ENCODE measurements at regions not wholly inside any gene's neighbourhood (a gene's known extent, or its start where the extent isn't known, plus 50 kb on each side); places are given as distances from the start of the nearest gene placed in this dataset.

- H3K36me3 ChIP-seq (ENCODE audit: control insufficient read depth, insufficient read depth, low read length): no peaks in the 10 kb centered on the region
- no peaks in the 10 kb centered on the region for H3K27me3 ChIP-seq (ENCODE audit: control insufficient read depth, insufficient read depth, low read length)
- H3K27ac ChIP-seq (ENCODE audit: low read length): no peak overlapping the region
- H3K9me3 ChIP-seq (replicated peaks; ENCODE audit: control insufficient read depth, low read depth, low read length): no peaks in the 10 kb centered on the region
- no peak overlapping the region for H3K4me3 ChIP-seq (ENCODE audit: low read length)
- WGBS (ENCODE audit: insufficient coverage): 73% methylated on average over 12 of the region's 15 CpGs
- DNase-seq: no peak
- no peaks in the 10 kb centered on the region for H3K4me1 ChIP-seq (ENCODE audit: control insufficient read depth, insufficient read depth, low read length)
Measured at GRCh38 chr2:172215172-172215935, 112.7 kb upstream of the DLX2 start.

GRCh38 chr2:172215936-172216335, 113.2 kb upstream of the DLX2 start:
- Histone ChIP-seq H3K27me3 (ENCODE audit: control insufficient read depth, insufficient read depth, low read length) (no peaks in the 10 kb centered on the region), H3K36me3 (ENCODE audit: control insufficient read depth, insufficient read depth, low read length) (no peaks in the 10 kb centered on the region), H3K27ac (ENCODE audit: low read length) (no peak overlapping the region), H3K9me3 (replicated peaks; ENCODE audit: control insufficient read depth, low read depth, low read length) (no peaks in the 10 kb centered on the region), H3K4me1 (ENCODE audit: control insufficient read depth, insufficient read depth, low read length) (no peaks in the 10 kb centered on the region), H3K4me3 (ENCODE audit: low read length) (no peak overlapping the region)
- DNase-seq: no peak
- WGBS (ENCODE audit: insufficient coverage): no CpG with 5 or more reads among the region's 2 CpGs

GRCh38 chr2:172216477-172216876, 113.8 kb upstream of the DLX2 start:
- DNase-seq: no peak
- no peak overlapping the region for H3K4me3 ChIP-seq (ENCODE audit: low read length)
- WGBS (ENCODE audit: insufficient coverage): 40% methylated on average over 6 of the region's 6 CpGs

GRCh38 chr2:172219201-172219600, 116.5 kb upstream of the DLX2 start:
- no peaks in the 10 kb centered on the region for H3K36me3 ChIP-seq (ENCODE audit: control insufficient read depth, insufficient read depth, low read length)
- no peaks in the 10 kb centered on the region for H3K4me1 ChIP-seq (ENCODE audit: control insufficient read depth, insufficient read depth, low read length)
- H3K27me3 ChIP-seq (ENCODE audit: control insufficient read depth, insufficient read depth, low read length): peaks cover 2% of the 10 kb centered on the region
- no peak overlapping the region for H3K4me3 ChIP-seq (ENCODE audit: low read length)
- WGBS (ENCODE audit: insufficient coverage): no CpG with 5 or more reads among the region's 2 CpGs
- H3K9me3 ChIP-seq (replicated peaks; ENCODE audit: control insufficient read depth, low read depth, low read length): no peaks in the 10 kb centered on the region
- no peak overlapping the region for H3K27ac ChIP-seq (ENCODE audit: low read length)
- no peak for DNase-seq

More at GRCh38 chr2:172216477-172216876, 113.8 kb upstream of the DLX2 start:
- Histone ChIP-seq H3K36me3 (ENCODE audit: control insufficient read depth, insufficient read depth, low read length) (no peaks in the 10 kb centered on the region), H3K4me1 (ENCODE audit: control insufficient read depth, insufficient read depth, low read length) (no peaks in the 10 kb centered on the region), H3K9me3 (replicated peaks; ENCODE audit: control insufficient read depth, low read depth, low read length) (no peaks in the 10 kb centered on the region), H3K27me3 (ENCODE audit: control insufficient read depth, insufficient read depth, low read length) (peaks cover 2% of the 10 kb centered on the region), H3K27ac (ENCODE audit: low read length) (no peak overlapping the region)

- peaks cover 2% of the 10 kb centered on the region for H3K27me3 ChIP-seq (ENCODE audit: control insufficient read depth, insufficient read depth, low read length)
- H3K36me3 ChIP-seq (ENCODE audit: control insufficient read depth, insufficient read depth, low read length): no peaks in the 10 kb centered on the region
- no peak overlapping the region for H3K4me3 ChIP-seq (ENCODE audit: low read length)
- no peak for DNase-seq
- H3K27ac ChIP-seq (ENCODE audit: low read length): no peak overlapping the region
- H3K9me3 ChIP-seq (replicated peaks; ENCODE audit: control insufficient read depth, low read depth, low read length): no peaks in the 10 kb centered on the region
- H3K4me1 ChIP-seq (ENCODE audit: control insufficient read depth, insufficient read depth, low read length): no peaks in the 10 kb centered on the region
Measured at GRCh38 chr2:172220121-172220520, 117.4 kb upstream of the DLX2 start.

- no peaks in the 10 kb centered on the region for H3K36me3 ChIP-seq (ENCODE audit: control insufficient read depth, insufficient read depth, low read length)
- no peak for DNase-seq
- peaks cover 2% of the 10 kb centered on the region for H3K27me3 ChIP-seq (ENCODE audit: control insufficient read depth, insufficient read depth, low read length)
- no peaks in the 10 kb centered on the region for H3K9me3 ChIP-seq (replicated peaks; ENCODE audit: control insufficient read depth, low read depth, low read length)
- H3K4me3 ChIP-seq (ENCODE audit: low read length): no peak overlapping the region
- WGBS (ENCODE audit: insufficient coverage): no CpG with 5 or more reads among the region's 5 CpGs
- H3K4me1 ChIP-seq (ENCODE audit: control insufficient read depth, insufficient read depth, low read length): no peaks in the 10 kb centered on the region
- no peak overlapping the region for H3K27ac ChIP-seq (ENCODE audit: low read length)
Measured at GRCh38 chr2:172223601-172224054, 120.9 kb upstream of the DLX2 start.

- Histone ChIP-seq H3K4me3 (ENCODE audit: low read length) (no peak overlapping the region), H3K9me3 (replicated peaks; ENCODE audit: control insufficient read depth, low read depth, low read length) (no peaks in the 10 kb centered on the region), H3K27ac (ENCODE audit: low read length) (no peak overlapping the region), H3K4me1 (ENCODE audit: control insufficient read depth, insufficient read depth, low read length) (peaks cover 7% of the 10 kb centered on the region), H3K27me3 (ENCODE audit: control insufficient read depth, insufficient read depth, low read length) (peaks cover 2% of the 10 kb centered on the region), H3K36me3 (ENCODE audit: control insufficient read depth, insufficient read depth, low read length) (no peaks in the 10 kb centered on the region)
- 84% methylated on average over 2 of the region's 3 CpGs for WGBS (ENCODE audit: insufficient coverage)
- no peak for DNase-seq
Measured at GRCh38 chr2:172225786-172226185, 123.1 kb upstream of the DLX2 start.

GRCh38 chr2:172226244-172227061, 123.8 kb upstream of the DLX2 start:
- no peak for DNase-seq
- peaks cover 14% of the 10 kb centered on the region for H3K4me1 ChIP-seq (ENCODE audit: control insufficient read depth, insufficient read depth, low read length)
- H3K36me3 ChIP-seq (ENCODE audit: control insufficient read depth, insufficient read depth, low read length): no peaks in the 10 kb centered on the region
- H3K9me3 ChIP-seq (replicated peaks; ENCODE audit: control insufficient read depth, low read depth, low read length): no peaks in the 10 kb centered on the region
- H3K27me3 ChIP-seq (ENCODE audit: control insufficient read depth, insufficient read depth, low read length): no peaks in the 10 kb centered on the region
- WGBS (ENCODE audit: insufficient coverage): no CpG with 5 or more reads among the region's 9 CpGs
- no peak overlapping the region for H3K27ac ChIP-seq (ENCODE audit: low read length)
- no peak overlapping the region for H3K4me3 ChIP-seq (ENCODE audit: low read length)

- no peaks in the 10 kb centered on the region for H3K9me3 ChIP-seq (replicated peaks; ENCODE audit: control insufficient read depth, low read depth, low read length)
- no peak for DNase-seq
- H3K4me1 ChIP-seq (ENCODE audit: control insufficient read depth, insufficient read depth, low read length): peaks cover 17% of the 10 kb centered on the region
- no peak overlapping the region for H3K27ac ChIP-seq (ENCODE audit: low read length)
- 58% methylated on average over 3 of the region's 4 CpGs for WGBS (ENCODE audit: insufficient coverage)
- H3K4me3 ChIP-seq (ENCODE audit: low read length): no peak overlapping the region
- no peaks in the 10 kb centered on the region for H3K36me3 ChIP-seq (ENCODE audit: control insufficient read depth, insufficient read depth, low read length)
- no peaks in the 10 kb centered on the region for H3K27me3 ChIP-seq (ENCODE audit: control insufficient read depth, insufficient read depth, low read length)
Measured at GRCh38 chr2:172227719-172228118, 125.0 kb upstream of the DLX2 start.

- Histone ChIP-seq H3K27me3 (ENCODE audit: control insufficient read depth, insufficient read depth, low read length) (peaks cover 2% of the 10 kb centered on the region), H3K4me3 (ENCODE audit: low read length) (no peak overlapping the region), H3K27ac (ENCODE audit: low read length) (no peak overlapping the region), H3K36me3 (ENCODE audit: control insufficient read depth, insufficient read depth, low read length) (no peaks in the 10 kb centered on the region), H3K9me3 (replicated peaks; ENCODE audit: control insufficient read depth, low read depth, low read length) (no peaks in the 10 kb centered on the region), H3K4me1 (ENCODE audit: control insufficient read depth, insufficient read depth, low read length) (peaks cover 17% of the 10 kb centered on the region)
- no peak for DNase-seq
- 66% methylated on average over 10 of the region's 10 CpGs for WGBS (ENCODE audit: insufficient coverage)
Measured at GRCh38 chr2:172228177-172228808, 125.6 kb upstream of the DLX2 start.

All from muscle of leg (tissue), 3 donors.